ENCODE measurements at regions not wholly inside any gene's neighbourhood (a gene's known extent, or its start where the extent isn't known, plus 50 kb on each side); places are given as distances from the start of the nearest gene placed in this dataset.
A peak's percentile ranks its signal among the peaks of the same experiment; 100 is the strongest.
"Not testable (repeated sequence)": the region's sequence is repeated elsewhere in the genome, so short reads cannot be mapped to it uniquely, and the experiment has no call there.

GRCh38 chr11:91513734-91514133 is 710.9 kb upstream of the FAT3 start:
- FAIRE-seq (no peak), DNase-seq (ENCODE audit: low spot score) (peak; percentile 4)

GRCh38 chr11:91497847-91498246 is 726.8 kb upstream of the FAT3 start:
- no peak for FAIRE-seq
- DNase-seq (ENCODE audit: low spot score), result no peak

GRCh38 chr11:91495837-91496236 is 728.8 kb upstream of the FAT3 start:
- FAIRE-seq (no peak), DNase-seq (ENCODE audit: low spot score) (no peak)

GRCh38 chr11:91489989-91490388 is 734.6 kb upstream of the FAT3 start:
- no peak for FAIRE-seq
- DNase-seq (ENCODE audit: low spot score), result no peak

GRCh38 chr11:91483956-91484355 is 740.7 kb upstream of the FAT3 start:
- DNase-seq (ENCODE audit: low spot score); FAIRE-seq: not testable (repeated sequence)

GRCh38 chr11:91481875-91482274 is 742.7 kb upstream of the FAT3 start:
- not testable (repeated sequence) for DNase-seq (ENCODE audit: low spot score); FAIRE-seq

- FAIRE-seq (no peak), DNase-seq (ENCODE audit: low spot score) (peak; percentile 4)
Observed at GRCh38 chr11:91470656-91471055, 754.0 kb upstream of the FAT3 start.

GRCh38 chr11:91459840-91460239 is 764.8 kb upstream of the FAT3 start:
- FAIRE-seq (no peak), DNase-seq (ENCODE audit: low spot score) (no peak)

GRCh38 chr11:91446267-91446666 is 778.4 kb upstream of the FAT3 start:
- DNase-seq (ENCODE audit: low spot score) (no peak), FAIRE-seq (no peak)

GRCh38 chr11:91435694-91436395 is 788.8 kb upstream of the FAT3 start:
- DNase-seq (ENCODE audit: low spot score), result no peak
- FAIRE-seq, result no peak

GRCh38 chr11:91433284-91434010 is 791.2 kb upstream of the FAT3 start:
- no peak for FAIRE-seq
- peak; percentile 33 for DNase-seq (ENCODE audit: low spot score)

GRCh38 chr11:91421641-91422040 is 803.0 kb upstream of the FAT3 start:
- no peak for FAIRE-seq
- DNase-seq (ENCODE audit: low spot score), result no peak

- FAIRE-seq (no peak), DNase-seq (ENCODE audit: low spot score) (no peak)
Observed at GRCh38 chr11:91407842-91408241, 816.8 kb upstream of the FAT3 start.

GRCh38 chr11:91406009-91406408 is 818.6 kb upstream of the FAT3 start:
- FAIRE-seq (no peak), DNase-seq (ENCODE audit: low spot score) (no peak)

- FAIRE-seq (no peak), DNase-seq (ENCODE audit: low spot score) (no peak)
Observed at GRCh38 chr11:91404344-91404743, 820.3 kb upstream of the FAT3 start.

GRCh38 chr11:91397134-91397468 is 827.5 kb upstream of the FAT3 start:
- no peak for FAIRE-seq
- DNase-seq (ENCODE audit: low spot score), result no peak

- peak; percentile 8 for DNase-seq (ENCODE audit: low spot score)
- FAIRE-seq, result no peak
Observed at GRCh38 chr11:91396236-91397133, 828.1 kb upstream of the FAT3 start.

GRCh38 chr11:91394727-91395414 is 829.7 kb upstream of the FAT3 start:
- peak; percentile 14 for DNase-seq (ENCODE audit: low spot score)
- no peak for FAIRE-seq

- no peak for DNase-seq (ENCODE audit: low spot score)
- no peak for FAIRE-seq
Observed at GRCh38 chr11:91394073-91394726, 830.4 kb upstream of the FAT3 start.

GRCh38 chr11:91382946-91383345 is 841.7 kb upstream of the FAT3 start:
- DNase-seq (ENCODE audit: low spot score) (no peak), FAIRE-seq (no peak)

- DNase-seq (ENCODE audit: low spot score), result no peak
- FAIRE-seq, result no peak
Observed at GRCh38 chr11:91374794-91375193, 849.8 kb upstream of the FAT3 start.

Measured in urothelium cell line (cell line).